D721Med (cell line): ENCODE measurements at regions not wholly inside any gene's neighbourhood (a gene's known extent, or its start where the extent isn't known, plus 50 kb on each side); places are given as distances from the start of the nearest gene placed in this dataset.

ENCODE experiments used
- DNase-seq: peaks from one replicate; pipeline ENCODE4 v3.0.0; 2011; ENCODE audit warnings: low spot score; ENCODE audit not compliant: insufficient read length
- FAIRE-seq: peaks from 2 replicates; lab custom pipeline; 2011; peaks lifted over from hg19 to GRCh38; lab: Jason Lieb, UNC
- TF ChIP-seq, protein P1 (sequence below): IDR thresholded peaks from 2 replicates; pipeline ENCODE4 v1.5.1; 2012; ENCODE audit warnings: mild to moderate bottlenecking, control low read depth; ENCODE audit not compliant: insufficient read depth; ENCODE audit errors: missing control alignments

DNA sequence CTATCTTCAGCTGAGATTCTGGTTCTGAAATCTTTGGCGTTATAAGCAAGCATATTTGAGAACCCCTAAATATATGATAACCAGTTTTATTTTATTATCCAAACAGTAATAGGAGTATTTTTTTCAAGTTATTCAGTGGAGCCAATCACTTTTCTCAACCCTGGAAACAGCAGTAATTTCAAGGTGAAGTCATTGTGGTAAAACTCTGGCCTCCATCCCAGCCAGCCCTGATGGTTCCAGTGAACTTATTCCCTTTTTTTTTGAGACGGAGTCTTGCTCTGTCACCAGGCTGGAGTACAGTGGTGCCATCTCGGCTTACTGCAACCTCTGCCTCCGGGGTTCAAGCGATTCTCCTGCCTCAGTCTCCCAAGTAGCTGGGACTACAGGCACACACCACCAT, 545.4 kb upstream of the IL12A start:
- TF ChIP-seq, protein P1, sequence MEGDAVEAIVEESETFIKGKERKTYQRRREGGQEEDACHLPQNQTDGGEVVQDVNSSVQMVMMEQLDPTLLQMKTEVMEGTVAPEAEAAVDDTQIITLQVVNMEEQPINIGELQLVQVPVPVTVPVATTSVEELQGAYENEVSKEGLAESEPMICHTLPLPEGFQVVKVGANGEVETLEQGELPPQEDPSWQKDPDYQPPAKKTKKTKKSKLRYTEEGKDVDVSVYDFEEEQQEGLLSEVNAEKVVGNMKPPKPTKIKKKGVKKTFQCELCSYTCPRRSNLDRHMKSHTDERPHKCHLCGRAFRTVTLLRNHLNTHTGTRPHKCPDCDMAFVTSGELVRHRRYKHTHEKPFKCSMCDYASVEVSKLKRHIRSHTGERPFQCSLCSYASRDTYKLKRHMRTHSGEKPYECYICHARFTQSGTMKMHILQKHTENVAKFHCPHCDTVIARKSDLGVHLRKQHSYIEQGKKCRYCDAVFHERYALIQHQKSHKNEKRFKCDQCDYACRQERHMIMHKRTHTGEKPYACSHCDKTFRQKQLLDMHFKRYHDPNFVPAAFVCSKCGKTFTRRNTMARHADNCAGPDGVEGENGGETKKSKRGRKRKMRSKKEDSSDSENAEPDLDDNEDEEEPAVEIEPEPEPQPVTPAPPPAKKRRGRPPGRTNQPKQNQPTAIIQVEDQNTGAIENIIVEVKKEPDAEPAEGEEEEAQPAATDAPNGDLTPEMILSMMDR: no peak
- no peak for DNase-seq
- no peak for FAIRE-seq

GRCh38 chr3:159447841-159448240, 540.8 kb upstream of the IL12A start:
- DNase-seq: no peak
- no peak for FAIRE-seq
- TF ChIP-seq, protein P1: no peak

GRCh38 chr3:159448902-159449301, 539.7 kb upstream of the IL12A start:
- FAIRE-seq (no peak), DNase-seq (no peak)
- TF ChIP-seq, protein P1: no peak

- FAIRE-seq (no peak), DNase-seq (no peak)
- TF ChIP-seq, protein P1: no peak
These were observed 537.6 kb upstream of the IL12A start for GRCh38 chr3:159451067-159451466.

DNA sequence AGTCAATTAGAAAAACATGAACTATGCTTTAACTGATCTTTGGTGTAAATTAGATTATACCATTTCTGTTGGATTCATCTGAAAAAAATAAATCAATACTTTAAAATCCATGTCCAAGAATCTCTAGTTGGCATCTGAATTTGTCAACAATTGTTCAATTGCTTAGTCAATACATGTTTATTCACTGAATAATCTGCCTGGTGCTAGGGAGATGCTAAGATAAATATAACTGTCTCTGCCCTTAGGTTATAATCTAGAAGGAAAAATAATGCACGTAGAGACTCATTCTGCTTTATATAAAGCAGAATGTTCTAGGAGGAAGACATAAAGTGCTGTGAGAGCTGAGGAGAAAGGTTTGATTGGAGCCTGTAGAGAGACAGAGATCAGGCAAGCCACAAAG, 537.2 kb upstream of the IL12A start:
- DNase-seq (no peak), FAIRE-seq (no peak)
- TF ChIP-seq, protein P1: no peak

DNA sequence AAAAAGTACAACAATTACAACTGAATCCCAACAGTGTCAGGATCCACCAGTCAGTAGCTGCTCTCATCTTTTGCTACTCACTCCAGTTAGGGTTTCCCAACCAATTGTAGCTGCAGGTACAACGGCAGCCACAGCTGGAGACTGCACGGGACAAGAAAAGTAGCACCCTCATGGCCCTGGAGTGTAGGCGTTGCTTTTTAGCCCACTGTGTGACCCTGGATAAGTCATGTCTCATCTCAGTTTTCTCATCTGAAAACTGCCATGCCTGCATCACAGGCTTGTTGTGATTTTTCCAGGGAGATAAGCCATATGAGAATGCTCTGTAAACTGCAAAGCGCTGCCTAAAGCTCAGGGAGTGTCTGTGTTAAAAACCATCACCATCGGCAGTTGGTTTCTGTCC, 535.6 kb upstream of the IL12A start:
- DNase-seq: no peak
- no peak for FAIRE-seq
- TF ChIP-seq, protein P1: no peak

GRCh38 chr3:159453945-159454344, 534.7 kb upstream of the IL12A start:
- FAIRE-seq (no peak), DNase-seq (no peak)
- TF ChIP-seq, protein P1: no peak
